ENCODE measurements at regions not wholly inside any gene's neighbourhood (a gene's known extent, or its start where the extent isn't known, plus 50 kb on each side); places are given as distances from the start of the nearest gene placed in this dataset.
A peak's percentile ranks its signal among the peaks of the same experiment; 100 is the strongest.
"Not testable (repeated sequence)": the region's sequence is repeated elsewhere in the genome, so short reads cannot be mapped to it uniquely, and the experiment has no call there.

DNA sequence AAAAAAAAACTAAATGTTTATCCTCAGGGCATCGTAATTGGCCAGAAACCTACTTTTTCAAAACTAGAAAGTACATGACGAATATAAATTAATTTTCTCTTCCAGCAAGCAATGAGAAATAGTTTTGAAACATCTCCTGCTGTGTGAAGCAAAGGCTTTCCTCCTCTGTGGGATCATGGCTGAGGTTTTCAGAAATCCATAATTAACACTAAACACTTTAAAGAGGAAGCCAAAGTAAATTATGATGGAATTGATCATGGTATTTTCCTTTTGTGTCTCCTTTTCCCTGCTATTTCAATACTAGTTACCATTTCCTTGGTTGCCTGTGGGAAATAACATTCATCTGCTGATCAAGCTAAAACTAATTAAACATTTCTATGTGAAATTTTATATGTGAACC, 1413.8 kb upstream of the PCDH20 start:
- DNase-seq (ENCODE audit: low spot score): no peak

GRCh38 chr13:62799931-62800436, 1384.3 kb upstream of the PCDH20 start:
- DNase-seq (ENCODE audit: low spot score): no peak

- DNase-seq (ENCODE audit: low spot score): no peak
Observed at GRCh38 chr13:62799038-62799535, 1383.4 kb upstream of the PCDH20 start.

DNA sequence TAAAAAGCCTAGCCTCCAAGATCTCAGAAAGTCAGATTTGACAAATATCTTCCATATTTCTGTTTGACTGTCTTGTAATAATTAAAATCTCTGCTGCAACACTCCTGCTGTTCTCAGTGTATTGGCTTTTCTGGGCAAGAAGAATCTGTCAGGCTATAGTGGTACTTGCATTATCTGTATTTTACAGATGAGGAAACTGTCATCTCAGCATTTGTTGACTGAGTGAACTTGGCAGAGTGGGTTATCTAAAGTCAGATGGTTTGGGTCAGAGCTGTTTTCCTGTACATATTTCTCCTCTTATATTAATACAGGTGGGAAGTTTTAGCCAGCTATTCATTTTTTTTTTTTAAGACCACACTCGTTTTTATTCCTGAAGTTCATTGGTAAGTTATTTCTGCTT, 1378.2 kb upstream of the PCDH20 start:
- DNase-seq (ENCODE audit: low spot score): no peak

DNA sequence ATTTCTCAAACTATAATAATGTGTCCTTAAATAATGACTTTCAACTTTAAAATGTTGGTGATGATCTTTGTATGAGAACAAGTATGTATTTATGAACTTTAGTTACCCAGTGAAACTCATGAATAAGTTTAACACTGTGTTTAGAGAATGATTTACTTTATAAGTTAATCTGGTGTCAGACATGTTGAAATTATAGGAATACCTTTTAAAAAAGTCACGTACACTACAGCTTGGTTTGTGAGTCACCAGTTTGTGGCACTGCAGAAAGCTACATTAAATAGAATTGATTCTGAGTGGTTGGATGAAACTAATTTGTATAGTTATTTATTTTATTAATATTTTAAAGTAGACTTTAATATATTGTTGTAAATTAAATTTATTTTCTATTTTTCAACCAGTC, 1366.2 kb upstream of the PCDH20 start:
- DNase-seq (ENCODE audit: low spot score): no peak

- DNase-seq (ENCODE audit: low spot score): no peak
Observed at GRCh38 chr13:62779161-62779560, 1363.5 kb upstream of the PCDH20 start.

DNA sequence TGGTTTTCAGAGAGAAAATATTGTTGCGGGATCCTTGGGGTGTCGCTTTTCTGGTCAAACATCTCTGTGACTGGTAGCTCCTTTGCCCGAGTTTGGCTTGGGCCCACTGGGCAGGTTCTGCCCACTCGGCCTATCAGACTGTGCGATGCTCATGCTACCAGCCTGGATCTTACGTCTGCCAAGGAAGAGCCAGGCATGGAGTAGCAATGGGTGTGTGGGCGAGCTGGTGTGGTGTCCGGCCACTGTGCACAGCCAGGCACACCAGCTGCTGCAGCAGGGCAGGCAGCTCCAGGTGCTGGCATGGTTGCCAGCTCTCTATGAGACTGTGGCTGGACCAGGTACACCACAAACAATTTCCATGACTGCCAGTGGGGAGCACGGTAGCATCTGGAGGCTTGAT, 1351.8 kb upstream of the PCDH20 start:
- DNase-seq (ENCODE audit: low spot score): no peak

- DNase-seq (ENCODE audit: low spot score): no peak
Observed at GRCh38 chr13:62760724-62761123, 1345.1 kb upstream of the PCDH20 start.

DNA sequence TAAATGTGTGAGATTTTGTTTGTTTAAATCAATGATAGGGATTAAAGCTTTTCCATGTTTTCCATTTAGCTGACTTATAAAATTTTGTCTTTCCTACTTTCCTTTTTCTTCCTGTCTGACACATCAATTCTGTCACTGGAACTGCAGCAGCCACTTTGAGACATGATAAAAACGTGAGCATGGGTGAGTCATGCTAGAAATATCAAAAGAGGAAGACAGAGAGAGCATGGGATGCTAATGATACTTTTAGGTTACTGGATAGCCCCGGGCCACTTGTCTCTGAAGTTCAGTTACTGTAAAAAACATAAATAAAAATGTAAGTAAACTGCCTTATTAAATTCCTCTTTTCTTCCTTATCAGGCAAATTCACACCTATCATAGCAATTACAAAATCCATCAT, 1332.0 kb upstream of the PCDH20 start:
- DNase-seq (ENCODE audit: low spot score): no peak

DNA sequence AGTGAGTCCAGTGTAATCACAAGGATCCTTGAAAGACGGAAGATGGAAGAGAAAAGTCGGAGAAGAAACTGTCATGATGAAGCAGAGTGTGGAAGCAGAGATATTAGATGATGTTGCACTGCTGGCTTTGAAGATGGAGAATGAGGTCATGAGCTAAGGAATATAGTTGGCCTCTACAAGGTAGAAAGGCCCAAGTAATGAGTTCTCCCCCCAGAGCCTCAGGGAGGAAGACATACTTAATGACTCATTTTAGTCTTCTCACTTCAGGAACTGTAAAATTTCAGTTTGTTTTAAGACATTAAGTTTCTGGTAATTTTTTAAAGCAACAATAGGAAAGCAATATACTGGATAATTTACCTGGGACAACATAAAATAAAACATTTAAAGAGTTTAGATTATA, 1331.5 kb upstream of the PCDH20 start:
- DNase-seq (ENCODE audit: low spot score): no peak

DNA sequence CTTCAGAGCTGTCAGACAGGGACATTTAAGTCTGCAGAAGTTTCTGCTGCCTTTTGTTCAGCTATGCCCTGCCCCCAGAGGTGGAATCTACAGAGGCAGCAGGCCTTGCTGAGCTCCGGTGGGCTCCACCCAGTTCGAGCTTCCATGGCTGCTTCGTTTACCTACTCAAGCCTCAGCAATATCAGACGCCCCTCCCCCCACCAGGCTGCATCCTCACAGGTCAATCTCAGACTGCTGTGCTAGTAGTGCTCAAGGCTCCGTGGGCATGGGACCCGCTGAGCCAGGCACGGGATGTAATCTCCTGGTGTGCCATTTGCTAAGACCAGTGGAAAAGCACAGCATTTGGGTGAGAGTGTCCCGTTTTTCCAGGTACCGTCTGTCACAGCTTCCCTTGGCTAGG, 1314.1 kb upstream of the PCDH20 start:
- not testable (repeated sequence) for DNase-seq (ENCODE audit: low spot score)

DNA sequence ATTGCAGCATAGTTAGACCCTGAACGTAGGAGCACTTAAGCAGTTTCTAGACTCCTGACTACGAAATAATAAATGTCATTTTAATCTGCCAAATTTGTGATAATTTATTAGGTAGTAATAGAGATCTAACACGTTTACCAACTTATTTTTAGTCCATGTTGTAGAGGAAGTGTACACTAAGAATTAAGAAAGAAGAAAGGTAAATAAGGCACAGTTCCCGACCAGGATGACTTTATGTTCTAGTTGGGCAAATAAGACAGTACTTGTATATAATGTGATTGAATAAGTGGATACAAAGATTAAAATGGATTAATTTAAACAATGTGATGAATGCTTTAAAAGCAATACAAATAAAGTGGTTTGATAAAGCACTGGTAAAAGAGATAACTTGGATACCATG, 1306.2 kb upstream of the PCDH20 start:
- no peak for DNase-seq (ENCODE audit: low spot score)

DNA sequence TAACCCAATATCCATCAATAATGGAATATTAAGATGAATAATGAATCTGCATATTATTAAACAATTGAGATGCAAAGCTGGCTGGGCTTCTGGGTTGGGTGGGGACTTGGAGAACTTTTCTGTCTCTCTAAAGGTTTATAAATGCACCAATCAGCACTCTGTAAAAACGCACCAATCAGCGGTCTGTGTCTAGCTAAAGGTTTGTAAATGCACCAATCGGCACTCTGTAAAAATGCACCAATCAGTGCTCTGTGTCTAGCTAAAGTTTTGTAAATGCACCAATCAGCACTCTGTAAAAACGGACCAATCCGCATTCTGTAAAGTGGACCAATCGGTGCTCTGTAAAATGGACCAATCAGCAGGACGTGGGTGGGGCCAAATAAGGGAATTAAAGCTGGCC, 1296.3 kb upstream of the PCDH20 start:
- DNase-seq (ENCODE audit: low spot score): not testable (repeated sequence)

DNA sequence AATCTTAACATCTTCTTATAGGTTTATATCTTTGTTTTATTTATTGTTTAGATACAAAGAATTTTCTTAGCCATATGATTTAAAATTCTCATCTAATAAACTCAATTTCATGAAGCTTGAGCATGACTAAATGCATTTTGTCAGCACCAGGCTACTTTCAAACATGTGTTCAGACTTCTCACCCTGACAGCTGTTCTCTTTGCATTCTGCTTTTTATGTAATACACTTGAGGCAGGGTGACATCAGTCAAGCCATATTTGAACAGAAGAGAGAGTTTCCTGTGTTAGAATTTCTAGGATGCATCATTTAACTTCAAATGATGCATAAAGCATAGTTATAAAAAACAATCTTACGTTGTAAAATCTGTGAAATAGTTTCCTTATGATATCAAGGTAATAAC, 1295.1 kb upstream of the PCDH20 start:
- DNase-seq (ENCODE audit: low spot score): no peak

DNA sequence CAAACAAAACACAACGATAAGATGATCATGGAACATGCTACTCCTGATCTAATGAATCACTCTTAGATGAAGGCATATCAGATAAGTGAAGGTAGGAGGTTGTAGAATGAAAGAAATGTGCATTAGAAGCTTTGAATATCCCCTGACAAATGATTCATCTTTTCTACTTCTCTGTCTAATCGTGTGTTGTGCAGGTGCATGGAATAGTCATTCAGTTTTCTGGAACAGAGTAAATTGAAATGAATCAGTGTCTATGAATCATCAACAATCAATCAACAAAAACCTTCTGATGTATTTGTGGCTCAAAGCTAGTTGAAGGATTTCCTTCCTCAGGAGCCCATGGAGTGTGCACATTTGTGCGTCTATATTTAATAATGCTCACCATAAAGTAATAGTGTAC, 1290.4 kb upstream of the PCDH20 start:
- no peak for DNase-seq (ENCODE audit: low spot score)

- no peak for DNase-seq (ENCODE audit: low spot score)
Observed at GRCh38 chr13:62704875-62705274, 1289.2 kb upstream of the PCDH20 start.

GRCh38 chr13:62702502-62702901, 1286.9 kb upstream of the PCDH20 start:
- DNase-seq (ENCODE audit: low spot score): no peak

- DNase-seq (ENCODE audit: low spot score): no peak
Observed at GRCh38 chr13:62697701-62698100, 1282.1 kb upstream of the PCDH20 start.

- no peak for DNase-seq (ENCODE audit: low spot score)
Observed at GRCh38 chr13:62696490-62696889, 1280.8 kb upstream of the PCDH20 start.

- DNase-seq (ENCODE audit: low spot score): peak; percentile 5
Observed at GRCh38 chr13:62687732-62688131, 1272.1 kb upstream of the PCDH20 start.

DNA sequence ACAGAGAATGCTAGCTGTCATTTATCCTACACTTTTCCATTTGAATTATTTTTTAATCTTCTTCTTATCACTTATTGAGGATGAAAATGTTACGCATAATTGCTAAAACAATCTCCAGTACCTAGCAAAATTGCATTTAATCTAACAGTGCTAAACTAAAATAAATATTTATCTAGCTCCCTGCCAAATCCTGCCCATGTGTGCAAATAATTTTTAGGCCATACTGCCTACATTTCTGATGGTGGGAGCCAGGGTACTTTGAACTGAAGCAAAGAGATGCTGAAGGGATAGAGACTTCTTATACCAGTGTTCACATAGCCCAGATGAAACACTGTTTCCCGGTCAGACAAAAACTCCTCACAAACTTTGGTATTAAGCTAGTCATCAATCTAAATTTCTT, 1268.7 kb upstream of the PCDH20 start:
- DNase-seq (ENCODE audit: low spot score): no peak

- DNase-seq (ENCODE audit: low spot score): no peak
Observed at GRCh38 chr13:62682788-62683187, 1267.1 kb upstream of the PCDH20 start.

DNA sequence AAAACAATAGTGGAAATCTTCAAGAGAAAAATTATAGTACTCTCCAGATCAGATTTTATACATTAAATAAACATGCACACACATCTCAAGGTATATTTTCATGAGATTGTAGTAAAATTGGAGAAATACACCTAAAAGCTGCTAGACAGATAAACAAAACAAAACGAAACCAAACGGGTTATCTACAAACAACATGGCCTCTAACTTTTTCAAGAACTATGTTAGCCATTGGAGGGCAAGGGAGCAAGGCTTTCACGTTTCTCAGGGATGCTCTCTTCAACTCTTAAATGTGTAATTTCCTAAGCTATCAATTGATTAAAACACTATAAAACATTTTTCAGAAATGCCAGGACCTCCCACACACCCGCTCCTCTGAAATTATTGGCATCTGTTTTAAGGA, 1262.4 kb upstream of the PCDH20 start:
- DNase-seq (ENCODE audit: low spot score): no peak

DNA sequence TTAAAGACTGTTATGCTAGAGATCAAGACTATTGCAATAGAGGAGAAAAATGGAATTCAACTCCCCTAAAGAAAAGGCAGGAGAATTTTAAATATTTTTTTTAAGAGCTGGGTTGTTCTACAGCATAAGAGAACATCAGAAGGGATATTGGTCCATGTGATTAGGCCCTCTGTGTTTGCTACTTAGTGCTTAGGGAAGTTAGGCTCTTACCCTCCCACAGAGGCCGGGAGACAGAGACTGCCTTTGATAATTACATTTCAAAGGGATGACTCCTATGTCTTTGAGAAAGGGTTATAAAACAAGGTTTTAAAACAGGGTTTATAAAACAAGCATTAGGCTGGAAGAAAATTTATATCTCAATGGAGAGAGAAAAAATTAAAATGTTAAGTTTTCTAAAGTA, 1248.1 kb upstream of the PCDH20 start:
- DNase-seq (ENCODE audit: low spot score): no peak

GRCh38 chr13:62659365-62659764, 1243.7 kb upstream of the PCDH20 start:
- DNase-seq (ENCODE audit: low spot score): no peak
